NB4 (cell line): ENCODE measurements at regions not wholly inside any gene's neighbourhood (a gene's known extent, or its start where the extent isn't known, plus 50 kb on each side); places are given as distances from the start of the nearest gene placed in this dataset.

Source experiments
- DNase-seq: peaks from one replicate; pipeline ENCODE4 v3.0.0; 2010; ENCODE audit warnings: low read depth
- H3K4me3 ChIP-seq: one replicate; pipeline ENCODE4 v1.5.1; 2011; ENCODE audit warnings: mild to moderate bottlenecking, low read depth, low read length, moderate library complexity
- CTCF ChIP-seq: IDR thresholded peaks from one replicate; pipeline ENCODE4 v1.5.1; 2012; ENCODE audit warnings: low read depth, low read length
- MAX ChIP-seq: IDR thresholded peaks from 2 replicates; pipeline ENCODE4 v1.6.1; 2011; ENCODE audit warnings: low read depth, low read length
- MYC ChIP-seq: IDR thresholded peaks from 2 replicates; pipeline ENCODE4 v1.6.1; 2011; ENCODE audit warnings: low read depth, low read length
- POLR2A ChIP-seq: IDR thresholded peaks from 2 replicates; pipeline ENCODE4 v1.6.1; 2011; ENCODE audit warnings: mild to moderate bottlenecking; ENCODE audit not compliant: insufficient read length; ENCODE audit errors: extremely low read depth

DNA sequence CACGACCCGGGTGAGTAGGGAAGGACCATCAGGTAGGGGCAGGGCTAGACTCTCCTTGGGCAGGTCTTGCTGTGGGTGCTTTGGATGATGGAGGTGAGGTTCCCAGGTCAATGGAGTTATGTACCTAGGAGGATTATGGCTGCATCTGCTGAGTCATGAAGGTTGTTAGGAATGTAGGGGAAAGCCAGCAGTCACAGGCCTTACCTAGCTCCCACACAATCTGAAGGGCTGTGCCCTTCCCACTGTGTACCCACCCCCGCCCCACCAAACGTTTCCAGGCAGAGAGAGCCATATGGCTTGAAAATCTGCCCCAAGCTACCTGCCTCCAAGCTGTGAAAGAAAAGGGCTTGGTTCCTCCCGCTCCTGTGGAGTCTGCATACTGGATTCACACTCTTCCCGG is 573.4 kb upstream of the DPPA4 start:
- H3K4me3 ChIP-seq: no peak overlapping the region
- TF ChIP-seq MAX (no peak), POLR2A (no peak), CTCF (no peak), MYC (no peak)
- no peak for DNase-seq

DNA sequence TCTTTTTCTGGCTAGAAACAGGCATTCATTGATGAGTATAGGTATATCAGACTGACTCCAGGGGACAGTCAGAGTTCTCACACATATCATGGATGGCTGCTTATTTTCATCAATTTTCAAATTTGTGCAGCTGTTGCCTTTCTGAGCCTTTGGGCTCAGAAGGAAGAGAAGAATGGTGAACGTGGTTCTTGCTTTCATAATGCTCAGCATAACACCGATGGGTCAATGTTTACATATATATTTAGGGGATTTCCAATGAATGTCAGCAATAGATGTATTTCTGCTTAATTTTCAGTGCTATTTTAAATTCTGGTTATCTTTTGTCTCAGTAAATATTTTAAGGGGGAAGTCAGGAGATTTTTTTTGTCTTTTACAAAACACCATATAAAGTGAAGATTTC is 581.4 kb upstream of the DPPA4 start:
- no peak for DNase-seq
- no peak overlapping the region for H3K4me3 ChIP-seq
- TF ChIP-seq MYC (no peak), MAX (no peak), POLR2A (no peak), CTCF (no peak)

GRCh38 chr3:109920749-109921148 is 583.4 kb upstream of the DPPA4 start:
- no peak overlapping the region for H3K4me3 ChIP-seq
- TF ChIP-seq CTCF: no peak
- TF ChIP-seq MYC: no peak
- TF ChIP-seq POLR2A: no peak
- TF ChIP-seq MAX: no peak
- no peak for DNase-seq

DNA sequence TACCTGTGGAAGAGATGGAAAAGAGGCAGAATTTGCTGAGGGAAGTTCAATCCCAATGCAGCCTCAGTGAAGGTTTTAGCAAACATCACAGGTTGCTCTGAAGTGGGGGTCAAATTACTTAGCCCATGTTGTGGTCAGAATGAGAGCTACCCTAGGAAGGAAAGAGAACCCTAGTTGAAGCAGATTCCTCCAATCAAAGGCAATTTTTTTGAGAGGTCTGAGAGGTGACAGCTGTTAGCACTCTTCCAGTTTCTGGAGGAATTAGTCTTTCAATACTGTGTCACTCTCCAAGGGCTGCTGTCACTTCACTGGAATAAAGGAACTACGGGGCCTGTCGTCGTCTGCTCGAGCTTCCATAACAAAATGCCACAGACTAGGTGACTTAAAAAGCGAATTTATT is 584.2 kb upstream of the DPPA4 start:
- no peak overlapping the region for H3K4me3 ChIP-seq
- no peak for DNase-seq
- TF ChIP-seq MAX (no peak), MYC (no peak), POLR2A (no peak), CTCF (no peak)

- H3K4me3 ChIP-seq: no peak overlapping the region
These were observed 585.5 kb upstream of the DPPA4 start for GRCh38 chr3:109922856-109923255.

More at GRCh38 chr3:109922856-109923255, 585.5 kb upstream of the DPPA4 start:
- DNase-seq: no peak
- TF ChIP-seq MAX (no peak), CTCF (no peak), POLR2A (no peak), MYC (no peak)
